Glomerular endothelial cell (primary cell): ENCODE measurements at regions not wholly inside any gene's neighbourhood (a gene's known extent, or its start where the extent isn't known, plus 50 kb on each side); places are given as distances from the start of the nearest gene placed in this dataset.
"Not testable (repeated sequence)": the region's sequence is repeated elsewhere in the genome, so short reads cannot be mapped to it uniquely, and the experiment has no call there.

Experiments used
- DNase-seq: peaks from one replicate; pipeline ENCODE4 v3.0.0-alpha.2; 2011; ENCODE audit warnings: low read depth, low spot score; ENCODE audit errors: extremely low read depth

DNA sequence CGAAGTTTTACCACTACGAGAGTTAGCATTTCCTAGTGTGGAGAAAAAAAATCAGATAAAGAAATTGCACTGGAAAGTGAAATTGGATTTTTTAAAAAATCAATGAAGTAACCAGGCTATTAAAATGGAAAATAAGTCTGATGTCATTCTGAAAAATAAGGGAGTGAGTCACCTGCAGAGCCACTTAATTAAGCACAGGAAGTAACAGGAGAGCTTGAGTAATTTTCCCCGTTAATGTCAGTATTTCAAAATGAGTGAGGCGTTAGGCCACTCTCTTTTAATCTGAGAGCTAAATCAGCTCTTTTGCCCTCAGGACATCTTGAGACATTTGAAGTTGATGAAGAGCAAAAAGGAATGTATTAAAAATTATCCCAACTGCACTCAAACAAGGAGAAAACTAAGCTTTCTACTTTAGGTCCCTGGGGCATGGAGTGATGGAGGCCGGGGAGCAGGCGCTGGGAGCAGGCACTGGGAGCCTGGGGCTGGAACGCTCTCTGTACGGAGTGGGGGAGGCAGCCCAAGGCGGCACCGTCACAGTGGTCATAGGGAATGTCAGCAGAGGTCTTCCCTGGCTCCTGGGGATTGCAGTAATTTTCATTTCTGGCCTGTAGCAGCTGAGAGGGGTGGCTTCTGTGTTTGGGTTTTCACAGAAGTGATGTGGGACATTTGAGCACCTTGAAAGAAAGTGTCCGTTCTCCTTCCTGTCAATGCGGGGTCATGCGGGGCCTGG is 194.6 kb downstream of the BCL2L11 start:
- not testable (repeated sequence) for DNase-seq

DNA sequence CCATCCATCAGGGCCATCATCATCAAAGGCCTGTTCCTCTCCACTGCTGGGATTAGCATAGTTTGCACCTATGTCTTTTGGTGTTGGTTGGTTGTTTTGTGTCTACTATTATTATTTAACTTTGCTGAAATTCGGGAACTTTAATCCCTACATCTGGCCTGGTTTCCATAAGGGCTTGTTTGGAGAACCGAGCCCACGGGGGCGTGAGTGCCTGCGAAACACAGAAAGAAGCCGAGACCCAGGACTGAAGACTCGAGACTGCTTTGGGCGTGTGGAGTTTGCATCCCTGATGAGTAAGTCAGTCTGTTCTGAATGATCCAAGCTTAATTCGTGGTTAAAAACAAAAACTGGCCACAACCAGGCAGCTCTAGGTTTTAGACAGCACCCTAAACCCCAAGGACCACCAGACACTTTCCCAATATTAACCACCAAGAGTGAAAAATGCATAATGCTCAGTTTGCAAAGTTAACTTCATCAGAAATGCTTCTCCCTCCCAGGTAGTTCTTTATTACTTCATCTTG is 195.6 kb downstream of the BCL2L11 start:
- DNase-seq: not testable (repeated sequence)

DNA sequence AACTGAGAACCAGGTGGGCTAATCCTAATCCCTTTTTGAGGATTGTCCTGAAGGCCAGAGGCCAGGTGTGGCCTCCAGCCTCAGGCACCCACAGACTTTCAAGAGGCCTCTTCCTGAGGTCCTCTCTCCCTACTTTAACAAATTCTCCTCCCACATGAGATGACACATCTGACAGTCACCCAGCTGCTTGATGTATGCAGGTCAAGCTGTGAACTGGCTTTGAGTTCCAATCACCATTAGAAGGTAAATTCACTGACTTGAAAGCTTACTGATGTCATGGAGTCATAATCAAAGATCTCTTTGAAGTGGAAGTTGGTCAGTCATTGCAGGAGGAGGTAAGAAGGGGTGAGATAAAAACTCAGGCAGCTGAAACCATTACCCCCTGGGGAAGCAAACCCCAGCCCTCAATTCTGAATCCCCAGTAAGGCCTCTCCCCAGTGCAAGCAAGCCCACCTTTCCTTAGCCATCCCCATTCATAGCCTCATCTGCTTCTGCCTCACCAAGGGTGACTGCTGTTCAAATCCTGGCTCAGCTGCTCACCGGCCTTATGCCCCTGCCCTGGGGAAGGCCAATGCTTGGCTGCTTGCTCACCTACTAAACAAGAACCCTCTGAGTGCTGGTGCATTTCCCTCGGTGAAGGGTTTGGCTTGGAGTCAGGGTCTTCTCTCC is 196.3 kb downstream of the BCL2L11 start:
- DNase-seq: not testable (repeated sequence)

DNA sequence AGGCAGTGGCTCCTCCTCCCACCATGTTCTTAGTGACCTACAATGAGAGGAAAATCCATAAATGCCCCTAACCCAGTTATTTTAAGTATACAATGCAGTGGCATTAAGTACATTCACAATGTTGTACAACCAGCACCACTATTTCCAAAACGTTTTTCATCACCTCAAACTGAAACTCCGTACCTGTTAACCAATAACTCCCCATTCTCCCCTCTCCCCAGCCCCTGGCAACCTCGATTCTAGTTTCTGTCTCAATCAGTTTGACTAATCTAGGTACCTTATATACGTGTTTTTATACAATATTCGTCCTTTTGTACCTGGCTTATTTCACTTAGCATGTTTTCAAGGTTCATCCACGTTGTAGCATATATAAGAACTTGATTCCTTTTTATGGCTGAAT is 198.8 kb downstream of the BCL2L11 start:
- not testable (repeated sequence) for DNase-seq

DNA sequence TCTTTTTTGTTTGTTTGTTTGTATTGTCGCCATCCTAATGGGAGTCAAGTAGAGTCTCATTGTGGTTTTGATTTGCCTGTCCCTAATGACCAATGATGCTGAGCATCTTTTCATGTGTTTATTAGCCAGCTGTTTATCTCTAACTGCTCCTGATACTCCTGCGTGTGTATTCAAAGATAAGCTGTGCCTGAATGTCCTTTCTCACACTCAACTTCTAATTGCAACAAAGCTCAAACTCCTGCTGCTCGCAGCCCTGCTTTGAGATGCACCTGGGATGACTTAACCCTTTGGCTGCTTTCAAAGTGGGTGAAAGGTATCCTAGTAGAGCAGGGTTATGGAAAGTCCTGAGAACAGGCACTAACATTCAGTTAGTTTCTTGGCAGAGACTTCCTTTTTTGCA is 199.6 kb downstream of the BCL2L11 start:
- not testable (repeated sequence) for DNase-seq

DNA sequence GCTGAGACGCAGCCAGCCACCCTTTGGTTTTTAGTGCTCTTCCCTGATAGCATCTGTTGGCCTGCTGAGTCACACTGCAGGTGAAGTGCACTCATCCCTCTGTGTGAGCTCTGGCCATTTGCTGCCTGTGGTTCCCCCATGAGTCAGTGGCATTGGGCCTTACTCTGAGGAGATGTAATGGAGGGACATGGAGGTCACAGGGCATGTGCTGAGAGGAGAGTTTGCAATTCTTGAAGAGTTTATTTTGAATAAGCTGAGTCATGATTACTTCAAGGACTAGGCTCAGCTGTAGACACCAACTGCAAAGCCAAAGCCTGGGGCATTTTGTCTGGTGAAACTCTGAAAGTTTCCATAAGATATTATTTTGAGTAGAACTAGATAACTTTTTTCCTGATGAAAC is 200.3 kb downstream of the BCL2L11 start:
- not testable (repeated sequence) for DNase-seq

DNA sequence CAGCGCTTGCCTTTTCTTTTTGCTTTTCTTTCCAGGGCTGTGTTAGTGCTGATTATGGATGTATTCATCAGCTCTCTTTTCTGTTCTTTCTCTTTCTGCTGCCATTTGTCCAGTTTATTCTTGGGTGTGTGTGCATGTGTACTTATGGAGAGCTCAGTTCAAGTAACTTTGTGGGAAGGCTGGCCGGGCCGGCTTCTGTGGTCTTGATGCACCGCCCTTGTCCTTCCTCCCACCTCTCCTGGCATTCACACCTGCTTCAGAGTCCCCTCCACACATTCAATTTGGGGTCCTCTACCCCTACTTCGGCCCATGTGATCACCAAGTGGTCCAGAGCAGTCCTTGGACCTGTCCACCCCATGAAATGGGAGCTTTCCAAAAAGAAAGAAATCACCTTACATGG is 202.7 kb downstream of the BCL2L11 start:
- DNase-seq: not testable (repeated sequence)

DNA sequence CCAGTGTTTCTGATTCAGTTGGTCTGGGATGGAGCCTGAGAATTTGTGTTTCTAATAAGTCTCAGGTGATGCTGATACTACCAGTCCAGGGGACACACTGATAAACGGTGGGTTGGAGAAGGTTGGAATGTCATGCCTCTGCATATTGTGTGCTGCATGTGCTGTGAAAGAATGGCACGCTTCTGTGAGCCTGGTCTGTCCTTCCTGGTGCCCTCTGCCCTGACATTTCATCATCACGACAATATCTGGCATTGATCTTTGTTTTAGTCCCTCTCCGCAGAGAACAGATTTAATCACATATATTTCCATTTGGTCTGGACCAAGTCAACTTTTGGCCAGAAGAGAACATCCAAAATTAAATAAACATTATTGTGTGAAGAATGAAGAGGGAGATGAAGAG is 207.0 kb downstream of the BCL2L11 start:
- not testable (repeated sequence) for DNase-seq

DNA sequence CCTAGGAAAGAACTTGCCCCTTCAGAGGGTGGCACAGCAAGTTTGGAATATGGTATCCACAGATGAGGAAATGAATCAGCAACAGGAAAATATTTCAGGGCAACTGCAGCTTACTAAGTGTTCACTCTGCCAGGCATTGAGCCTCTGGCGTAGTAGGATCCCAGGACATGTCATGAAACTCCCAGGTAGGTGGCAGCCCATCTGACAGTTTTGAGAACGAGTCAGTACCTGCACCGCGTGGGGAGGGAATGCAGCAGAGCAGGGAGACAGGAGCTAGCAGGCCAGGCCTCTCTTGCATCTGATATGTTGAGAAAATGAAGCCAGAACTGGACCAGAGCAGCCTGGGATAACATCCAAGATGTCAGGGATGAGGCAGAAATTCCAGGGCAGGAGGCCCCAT is 208.6 kb downstream of the BCL2L11 start:
- not testable (repeated sequence) for DNase-seq

DNA sequence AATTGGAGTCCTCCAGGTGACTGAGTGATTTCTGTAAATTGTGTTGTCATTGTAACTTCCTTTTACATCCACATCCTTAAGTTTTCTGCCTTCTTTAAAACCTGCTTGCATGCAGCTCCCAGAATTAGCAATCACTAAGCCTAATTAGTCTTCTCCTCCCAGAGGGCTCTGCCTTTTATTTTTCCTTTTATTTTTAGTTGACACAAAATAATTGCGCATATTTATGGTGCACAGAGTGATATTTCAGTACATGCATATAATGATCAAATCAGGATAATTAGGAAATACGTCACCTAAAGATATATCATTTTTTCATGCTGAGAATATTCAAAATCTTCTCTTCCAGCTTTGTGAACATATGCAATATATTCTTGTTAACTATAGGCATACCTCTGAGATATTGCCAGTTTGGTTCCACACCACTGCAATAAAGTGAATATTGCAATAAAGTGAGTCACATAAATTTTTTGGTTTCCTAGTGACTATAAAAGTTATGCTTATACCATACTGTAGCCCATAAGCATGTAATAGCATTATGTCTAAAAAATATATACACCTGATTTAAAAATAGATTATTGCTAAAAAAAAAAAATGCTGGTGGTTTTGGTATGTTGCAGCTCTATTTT is 210.5 kb downstream of the BCL2L11 start:
- DNase-seq: not testable (repeated sequence)

DNA sequence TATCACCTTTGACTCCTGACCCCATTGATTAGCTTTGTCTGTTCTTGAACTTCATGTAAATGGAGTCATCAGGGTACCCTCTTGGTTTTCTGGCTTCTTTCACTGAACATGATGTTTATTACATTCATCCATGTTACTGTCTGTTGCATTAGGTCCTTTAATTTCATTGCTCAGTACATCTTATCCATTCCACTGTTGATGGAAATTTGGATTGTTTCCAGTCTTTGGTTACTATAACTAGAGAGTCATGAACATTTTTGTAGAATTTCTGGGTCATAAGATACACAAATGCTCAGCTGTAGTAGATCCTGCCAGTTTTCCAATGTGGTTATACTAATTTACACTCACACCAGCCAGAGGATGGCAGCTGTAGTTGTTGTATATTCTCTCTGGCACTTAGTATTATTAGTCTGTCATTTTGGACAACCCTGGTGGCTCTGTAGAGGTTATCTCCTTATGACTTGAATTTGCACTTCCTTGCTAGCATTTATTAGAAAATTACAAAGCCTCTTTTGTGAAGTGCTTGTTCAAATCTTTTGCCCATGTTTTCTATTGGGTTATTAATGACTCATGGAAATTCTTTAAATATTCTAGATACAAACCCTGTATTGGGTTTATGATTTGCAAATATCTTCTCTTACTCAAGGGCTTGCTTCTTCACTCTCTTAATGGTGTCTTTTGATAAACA is 214.7 kb downstream of the BCL2L11 start:
- DNase-seq: not testable (repeated sequence)

DNA sequence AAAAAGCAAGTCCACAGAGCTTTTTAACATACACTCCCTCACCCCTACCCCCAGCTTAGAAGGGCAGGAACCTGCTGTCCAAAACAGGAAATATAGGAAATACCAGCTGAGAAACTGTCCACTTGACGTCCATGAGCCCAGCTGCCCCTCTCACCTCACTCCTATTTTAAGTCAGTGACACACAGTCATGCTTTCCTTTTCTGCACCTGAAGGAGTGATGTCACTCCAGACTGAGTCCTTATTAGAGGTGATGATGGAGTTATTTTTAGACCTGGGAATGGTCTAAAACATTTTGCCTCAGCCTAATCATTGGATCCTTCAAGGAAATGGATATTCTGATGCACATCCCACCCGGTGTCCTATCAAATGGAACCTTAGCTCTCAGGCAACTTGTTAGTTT is 217.8 kb downstream of the BCL2L11 start:
- DNase-seq: not testable (repeated sequence)

DNA sequence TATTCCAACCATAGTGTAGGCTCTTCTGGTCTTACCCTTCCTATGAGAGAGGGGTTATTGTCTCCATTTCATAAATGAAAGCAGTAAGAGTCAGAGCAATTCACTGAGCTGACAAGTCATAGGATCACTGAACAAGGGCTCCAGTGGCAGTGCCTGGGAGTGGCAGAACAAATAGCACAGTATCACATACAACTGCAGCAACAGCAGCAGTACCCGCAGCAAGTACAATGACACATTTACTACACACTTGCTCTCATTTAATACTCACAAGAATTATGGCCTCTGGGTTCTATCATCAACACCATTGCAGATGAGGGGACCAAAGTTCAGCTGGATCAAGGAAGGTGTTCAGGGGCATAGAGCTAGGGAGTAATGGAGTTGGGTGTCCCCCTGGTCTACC is 218.8 kb downstream of the BCL2L11 start:
- not testable (repeated sequence) for DNase-seq

DNA sequence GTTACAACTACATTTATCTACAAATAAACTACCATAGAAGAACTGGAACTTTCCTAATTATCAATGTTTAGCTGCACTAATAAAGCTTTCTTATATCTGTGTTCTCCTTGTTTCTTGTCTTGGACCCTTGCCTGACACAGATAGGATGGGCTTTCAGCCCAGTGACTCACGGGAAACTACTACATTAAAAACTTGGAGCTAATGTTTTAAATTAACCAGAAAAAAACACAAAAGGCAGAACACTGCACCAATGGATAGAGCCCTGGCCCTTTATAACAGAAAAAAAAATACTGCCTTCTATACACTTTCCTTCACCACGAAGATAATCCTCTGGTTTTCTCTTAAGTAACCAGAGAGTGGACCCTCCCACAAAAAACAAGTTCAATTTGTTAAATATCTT is 223.9 kb downstream of the BCL2L11 start:
- DNase-seq: not testable (repeated sequence)

DNA sequence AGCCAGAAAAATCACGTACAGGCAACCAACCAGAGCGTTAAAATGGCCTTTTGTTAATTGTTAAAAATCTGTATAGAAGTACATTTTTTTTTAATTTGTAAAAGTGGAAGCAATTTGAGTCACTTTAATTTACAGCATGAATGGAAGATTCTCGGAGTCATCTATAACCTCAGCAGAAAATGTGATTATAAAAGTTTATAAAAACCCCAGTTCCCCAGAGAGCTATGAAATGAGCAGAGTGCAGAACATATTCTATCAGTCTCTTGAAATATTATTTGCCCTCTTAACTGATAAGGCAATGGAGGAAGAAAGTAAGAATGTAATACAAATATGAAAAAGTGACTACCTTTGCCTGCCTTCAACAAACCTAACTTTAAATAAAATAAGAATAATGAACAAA is 224.7 kb downstream of the BCL2L11 start:
- DNase-seq: not testable (repeated sequence)

DNA sequence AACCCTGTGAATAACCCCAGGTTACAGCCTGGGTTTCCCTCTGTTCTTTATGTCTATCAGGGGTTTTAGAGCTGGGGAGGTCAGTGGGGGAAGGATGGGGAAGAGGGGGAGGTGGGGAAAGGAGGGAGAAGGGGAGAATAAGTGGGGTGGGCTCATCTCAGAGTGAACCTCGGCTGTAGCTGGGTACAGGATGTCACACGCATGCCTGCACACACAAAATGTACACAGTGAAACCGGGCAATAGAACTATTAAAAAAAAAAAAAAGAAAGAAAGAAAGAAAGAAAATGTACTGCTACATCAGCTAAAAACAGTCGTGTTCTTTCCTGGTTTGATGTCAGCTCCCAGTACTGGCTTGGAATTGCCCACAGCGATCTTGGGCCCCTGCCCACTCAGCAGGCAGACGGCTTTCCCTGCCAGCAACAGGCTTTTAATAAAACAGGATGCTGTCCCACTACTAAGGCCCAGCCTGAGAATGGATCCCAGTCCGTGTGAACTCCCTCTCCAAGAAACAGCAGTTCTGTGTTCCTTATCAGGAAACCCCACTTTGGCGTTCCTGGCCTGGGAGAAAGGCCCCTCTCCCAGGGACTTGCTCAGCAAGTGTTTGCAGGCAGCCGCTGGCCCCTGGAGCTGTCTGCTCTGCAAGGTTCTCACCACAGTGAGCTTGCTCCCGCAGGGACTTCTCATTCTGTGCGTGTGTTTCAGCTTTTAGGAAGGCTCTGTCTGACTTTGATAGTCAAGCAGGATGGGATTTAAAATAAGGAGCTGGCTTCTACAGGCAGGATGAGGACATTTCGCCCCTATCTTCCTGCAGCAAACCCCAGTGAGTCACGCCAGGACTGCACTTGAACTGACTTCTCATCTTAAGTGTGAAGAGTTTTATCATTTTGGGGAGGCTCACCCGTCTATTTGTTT is 225.6 kb downstream of the BCL2L11 start:
- not testable (repeated sequence) for DNase-seq

DNA sequence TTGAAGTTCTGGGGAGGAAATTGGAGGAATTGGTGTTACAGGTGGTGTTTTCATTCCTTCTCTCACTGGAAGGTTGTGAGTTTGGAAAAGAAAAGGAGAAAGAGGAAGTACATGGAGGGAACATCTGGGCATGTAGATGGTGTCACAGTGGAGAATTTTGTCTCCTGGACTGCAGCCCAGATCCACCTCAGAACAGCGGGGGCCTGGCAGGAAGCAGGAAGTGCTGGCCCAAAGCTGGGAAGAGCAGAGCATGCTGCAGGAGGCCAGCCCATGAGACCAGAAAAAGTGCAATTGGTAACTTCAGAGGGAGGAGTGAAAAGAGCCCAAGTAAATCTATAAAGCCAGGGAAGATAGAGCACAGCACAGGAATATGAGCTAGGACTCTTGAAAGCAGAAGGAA is 227.0 kb downstream of the BCL2L11 start:
- not testable (repeated sequence) for DNase-seq

DNA sequence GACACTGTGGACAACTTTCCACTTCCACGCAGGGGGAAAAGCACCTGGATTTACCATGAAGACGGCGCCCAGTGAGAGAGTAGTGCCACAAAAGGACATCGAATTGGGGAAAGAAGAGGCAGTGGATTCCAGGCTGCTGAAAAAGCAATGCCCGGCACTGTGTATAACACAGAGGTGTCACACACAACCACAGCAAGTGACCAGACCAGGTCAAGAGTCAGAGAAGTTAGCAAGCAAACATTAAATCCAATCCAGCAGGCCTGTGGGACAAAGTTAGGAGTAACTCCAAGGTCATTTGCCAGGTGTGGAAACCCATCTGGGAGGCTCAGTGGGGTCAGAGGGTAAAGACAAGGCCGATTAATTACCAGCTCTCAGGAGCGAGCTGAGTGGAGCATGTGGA is 227.6 kb downstream of the BCL2L11 start:
- not testable (repeated sequence) for DNase-seq

DNA sequence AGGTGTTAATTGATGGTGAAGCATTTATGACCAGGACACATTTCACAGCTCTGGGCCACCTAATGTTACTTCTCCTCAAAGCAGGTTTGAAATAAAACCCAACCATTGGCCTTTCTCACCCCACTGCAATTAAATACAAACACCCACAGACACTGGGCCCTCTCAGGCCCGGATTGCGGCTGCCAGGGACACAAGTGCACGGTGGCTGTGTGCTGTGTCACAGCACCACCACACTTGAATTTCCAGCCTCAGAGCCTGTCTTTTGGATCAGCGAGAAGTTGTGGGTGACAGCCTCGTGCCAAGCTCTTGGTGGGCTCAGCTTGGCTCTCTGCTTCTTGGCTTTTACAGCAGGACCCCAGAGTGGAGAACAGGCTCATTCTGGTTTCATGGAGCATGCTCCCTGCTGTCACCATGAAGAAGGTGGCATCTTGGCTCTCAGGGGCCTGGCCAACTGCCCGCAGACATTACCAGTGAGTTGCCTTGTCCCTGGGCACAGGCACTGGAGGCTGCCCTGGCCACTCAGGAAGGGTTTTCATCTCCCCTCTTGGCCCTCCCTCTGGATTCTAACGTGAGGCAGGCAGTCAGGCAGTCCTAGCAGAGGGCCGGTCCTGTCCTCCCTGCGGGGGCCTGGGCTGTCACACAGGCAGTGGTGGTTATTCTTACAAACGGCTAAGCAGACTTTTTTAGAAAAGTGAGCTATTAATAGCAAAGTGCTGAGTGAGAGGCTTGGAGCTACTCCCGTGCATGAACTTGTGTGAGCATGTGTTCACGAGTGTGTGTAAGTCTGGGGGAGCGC is 234.5 kb downstream of the BCL2L11 start:
- DNase-seq: not testable (repeated sequence)
